HEK293 (cell line): ENCODE measurements at regions not wholly inside any gene's neighbourhood (a gene's known extent, or its start where the extent isn't known, plus 50 kb on each side); places are given as distances from the start of the nearest gene placed in this dataset.

Source experiments
- CTCF ChIA-PET: fragments of 350-600 bp; formaldehyde crosslinking; extraction: SDS; loops from one replicate; lab custom pipeline; 2021; ENCODE audit warnings: antibody characterized with exemption; lab: Yijun Ruan, JAX
- POLR2A ChIA-PET: fragments of 300-600 bp; formaldehyde crosslinking; extraction: SDS; loops from one replicate; lab custom pipeline; 2020; ENCODE audit warnings: antibody characterized with exemption, inconsistent platforms; lab: Yijun Ruan, JAX
- H3K27ac ChIP-seq: fragments of 200-500 bp; sonication (Bioruptor generic); 2 replicates; pipeline ENCODE4 v1.5.1; 2014; ENCODE audit warnings: low read depth, low read length, control low read depth, inconsistent platforms; ENCODE audit errors: extremely low read depth
- H3K36me3 ChIP-seq, 2 experiments: fragments of 200-500 bp in 1 of 2; sonication (Bioruptor generic) in 1 of 2; 1 replicate in 1 of 2; 2 replicates in 1 of 2; pipeline ENCODE4 v1.5.1; 2014 to 2017; ENCODE audit warnings: inconsistent platforms in 2 of 2, low read length in 2 of 2; ENCODE audit not compliant: control insufficient read depth in 2 of 2, insufficient read depth in 1 of 2
- H3K4me1 ChIP-seq: fragments of 200-500 bp; sonication (Bioruptor generic); 2 replicates; pipeline ENCODE4 v1.5.1; 2014; ENCODE audit warnings: mild to moderate bottlenecking, low read length, inconsistent platforms; ENCODE audit not compliant: control insufficient read depth, insufficient read depth
- H3K4me3 ChIP-seq: 2 replicates; pipeline ENCODE4 v1.5.1; 2011; ENCODE audit warnings: low read depth, mild to moderate bottlenecking, control low read depth, low read length, moderate library complexity
- H3K9me3 ChIP-seq: fragments of 200-500 bp; sonication (Bioruptor generic); 2 replicates; pipeline ENCODE4 v1.5.1; 2014; ENCODE audit warnings: low read depth, low read length, inconsistent platforms; ENCODE audit not compliant: control insufficient read depth, insufficient read depth
- ATF2 ChIP-seq: fragments of 450-650 bp; formaldehyde crosslinking; IDR thresholded peaks from 2 replicates; pipeline ENCODE4 v1.5.1; 2016; ENCODE audit warnings: missing biosample characterization, missing genetic modification characterization, low read depth
- GLIS1 ChIP-seq: fragments of 450-650 bp; formaldehyde crosslinking; IDR thresholded peaks from 2 replicates; pipeline ENCODE4 v1.5.1; 2016; ENCODE audit warnings: missing biosample characterization, missing genetic modification characterization
- KLF17 ChIP-seq: fragments of 450-650 bp; formaldehyde crosslinking; IDR thresholded peaks from 2 replicates; pipeline ENCODE4 v1.5.1; 2016; ENCODE audit warnings: missing biosample characterization, missing genetic modification characterization
- SP3 ChIP-seq: fragments of 450-650 bp; formaldehyde crosslinking; IDR thresholded peaks from 2 replicates; pipeline ENCODE4 v1.5.1; 2016; ENCODE audit warnings: missing biosample characterization, missing genetic modification characterization
- ZBTB17 ChIP-seq: fragments of 450-650 bp; formaldehyde crosslinking; IDR thresholded peaks from 2 replicates; pipeline ENCODE4 v1.5.1; 2016; ENCODE audit warnings: missing biosample characterization, missing genetic modification characterization
- ZBTB20 ChIP-seq: fragments of 450-650 bp; formaldehyde crosslinking; IDR thresholded peaks from 2 replicates; pipeline ENCODE4 v1.5.1; 2016; ENCODE audit warnings: missing biosample characterization, missing genetic modification characterization
- ZBTB49 ChIP-seq: fragments of 450-650 bp; formaldehyde crosslinking; IDR thresholded peaks from 2 replicates; pipeline ENCODE4 v1.5.1; 2016; ENCODE audit warnings: missing biosample characterization, missing genetic modification characterization, low read depth
- ZBTB8A ChIP-seq: fragments of 450-650 bp; formaldehyde crosslinking; IDR thresholded peaks from 2 replicates; pipeline ENCODE4 v1.5.1; 2016; ENCODE audit warnings: missing biosample characterization, missing genetic modification characterization
- ZNF112 ChIP-seq: fragments of 450-650 bp; formaldehyde crosslinking; IDR thresholded peaks from 2 replicates; pipeline ENCODE4 v1.5.0; 2017; ENCODE audit warnings: missing biosample characterization, missing genetic modification characterization
- ZNF138 ChIP-seq: fragments of 450-650 bp; formaldehyde crosslinking; IDR thresholded peaks from 2 replicates; pipeline ENCODE4 v1.5.1; 2016; ENCODE audit warnings: missing biosample characterization, missing genetic modification characterization, borderline replicate concordance
- ZNF26 ChIP-seq: fragments of 450-650 bp; formaldehyde crosslinking; IDR thresholded peaks from 2 replicates; pipeline ENCODE4 v1.5.1; 2016; ENCODE audit warnings: missing biosample characterization, missing genetic modification characterization
- ZNF266 ChIP-seq: fragments of 450-650 bp; formaldehyde crosslinking; IDR thresholded peaks from 2 replicates; pipeline ENCODE4 v1.5.1; 2016; ENCODE audit warnings: missing biosample characterization, missing genetic modification characterization, low read depth
- ZNF324 ChIP-seq: fragments of 450-650 bp; formaldehyde crosslinking; IDR thresholded peaks from 2 replicates; pipeline ENCODE4 v1.5.1; 2016; ENCODE audit warnings: missing biosample characterization, missing genetic modification characterization
- ZNF398 ChIP-seq: fragments of 450-650 bp; formaldehyde crosslinking; IDR thresholded peaks from 2 replicates; pipeline ENCODE4 v1.5.1; 2017; ENCODE audit warnings: missing biosample characterization, missing genetic modification characterization
- ZNF423 ChIP-seq: fragments of 450-650 bp; formaldehyde crosslinking; IDR thresholded peaks from 2 replicates; pipeline ENCODE4 v1.5.1; 2016; ENCODE audit warnings: missing biosample characterization, missing genetic modification characterization
- ZNF654 ChIP-seq: fragments of 450-650 bp; formaldehyde crosslinking; IDR thresholded peaks from 2 replicates; pipeline ENCODE4 v1.5.1; 2016; ENCODE audit warnings: low read depth, missing biosample characterization, missing genetic modification characterization
- ZNF658 ChIP-seq: fragments of 450-650 bp; formaldehyde crosslinking; IDR thresholded peaks from 2 replicates; pipeline ENCODE4; 2016; ENCODE audit warnings: missing biosample characterization, missing genetic modification characterization
- ZNF677 ChIP-seq: fragments of 450-650 bp; IDR thresholded peaks from 2 replicates; pipeline ENCODE4 v1.5.0; 2018; ENCODE audit warnings: missing biosample characterization, mild to moderate bottlenecking, missing genetic modification characterization, moderate library complexity
- ZNF692 ChIP-seq: fragments of 450-650 bp; formaldehyde crosslinking; IDR thresholded peaks from 2 replicates; pipeline ENCODE4 v1.5.1; 2016; ENCODE audit warnings: missing biosample characterization, missing genetic modification characterization
- ZXDB ChIP-seq: fragments of 450-650 bp; formaldehyde crosslinking; IDR thresholded peaks from 2 replicates; pipeline ENCODE4 v1.5.1; 2016; ENCODE audit warnings: missing biosample characterization, missing genetic modification characterization

- TF ChIP-seq ZBTB8A (tag by site-specific recombination) (no peak), ZNF654 (tag by site-specific recombination) (no peak), ZBTB49 (tag by site-specific recombination) (no peak), ZBTB17 (tag by site-specific recombination) (no peak), ZNF398 (tag by site-specific recombination) (no peak)
Measured at GRCh38 chr9:84500826-84501225, 160.3 kb upstream of the SLC28A3 start (continued).

DNA sequence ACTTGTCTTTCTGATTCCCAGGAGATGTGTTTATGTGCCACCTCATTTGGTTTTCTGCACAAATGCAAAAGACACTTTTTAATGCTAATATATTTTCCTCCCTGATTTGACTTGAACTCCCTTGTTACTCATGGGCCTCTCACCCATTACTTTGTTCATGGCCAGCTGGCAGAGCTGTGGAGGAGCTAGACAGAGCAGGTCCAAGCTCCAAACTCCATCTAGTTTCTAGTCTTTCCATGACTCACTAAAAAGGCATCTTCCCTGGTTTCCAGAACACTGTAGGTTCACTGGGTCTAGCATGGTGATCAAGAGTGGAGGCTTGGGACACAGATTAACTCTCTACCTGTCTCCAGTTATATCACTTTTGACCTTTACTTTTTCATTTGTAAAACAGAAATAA is 161.0 kb upstream of the SLC28A3 start:
- POLR2A ChIA-PET, result no interaction called here
- Histone ChIP-seq H3K27ac (no peak overlapping the region), H3K36me3 (no peaks in the 10 kb centered on the region), H3K9me3 (no peaks in the 10 kb centered on the region), H3K4me1 (no peaks in the 10 kb centered on the region), H3K4me3 (no peak overlapping the region)
- TF ChIP-seq ZNF658 (tag by site-specific recombination) (no peak), ZNF423 (no peak), ZNF26 (tag by site-specific recombination) (no peak), ZNF324 (tag by site-specific recombination) (no peak), ZNF112 (tag by site-specific recombination) (no peak), ATF2 (no peak), ZXDB (tag by site-specific recombination) (no peak), KLF17 (tag by site-specific recombination) (no peak), GLIS1 (tag by site-specific recombination) (no peak), ZNF266 (tag by site-specific recombination) (no peak), ZNF138 (tag by site-specific recombination) (no peak), ZBTB20 (tag by site-specific recombination) (no peak), SP3 (tag by site-specific recombination) (no peak), ZNF677 (tag by site-specific recombination) (no peak), ZNF692 (no peak)
- CTCF ChIA-PET, result no interaction called here
